ENCODE measurements at regions not wholly inside any gene's neighbourhood (a gene's known extent, or its start where the extent isn't known, plus 50 kb on each side); places are given as distances from the start of the nearest gene placed in this dataset.

DNA sequence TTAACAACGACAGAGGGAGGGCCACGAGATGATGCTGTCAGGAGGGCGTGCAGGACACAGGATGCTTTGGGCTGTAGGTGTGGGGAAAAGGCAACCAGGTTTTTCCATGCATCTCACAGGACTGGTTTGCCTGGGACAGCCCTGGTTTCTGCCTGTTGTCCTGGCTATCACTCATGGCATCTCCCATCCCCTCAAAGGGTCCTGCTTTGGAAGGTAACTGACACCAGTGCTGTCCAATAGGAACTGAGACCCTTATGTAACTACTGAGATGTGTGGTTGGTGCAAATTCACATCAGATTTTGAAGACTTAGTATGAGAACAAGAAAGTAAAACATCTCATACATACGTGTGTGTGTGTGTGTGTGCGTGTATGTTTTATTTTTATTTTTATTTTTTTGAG, 144.2 kb downstream of the URI1 start:
- H3K27me3 ChIP-seq (replicated peaks; ENCODE audit: insufficient read depth, low read depth, low read length, poor library complexity) = no peaks in the 10 kb centered on the region
- H3K36me3 ChIP-seq (ENCODE audit: insufficient read depth, low read length, poor library complexity, severe bottlenecking) = no peaks in the 10 kb centered on the region
- CTCF ChIA-PET = no interaction called here
- TF ChIP-seq, protein P1, sequence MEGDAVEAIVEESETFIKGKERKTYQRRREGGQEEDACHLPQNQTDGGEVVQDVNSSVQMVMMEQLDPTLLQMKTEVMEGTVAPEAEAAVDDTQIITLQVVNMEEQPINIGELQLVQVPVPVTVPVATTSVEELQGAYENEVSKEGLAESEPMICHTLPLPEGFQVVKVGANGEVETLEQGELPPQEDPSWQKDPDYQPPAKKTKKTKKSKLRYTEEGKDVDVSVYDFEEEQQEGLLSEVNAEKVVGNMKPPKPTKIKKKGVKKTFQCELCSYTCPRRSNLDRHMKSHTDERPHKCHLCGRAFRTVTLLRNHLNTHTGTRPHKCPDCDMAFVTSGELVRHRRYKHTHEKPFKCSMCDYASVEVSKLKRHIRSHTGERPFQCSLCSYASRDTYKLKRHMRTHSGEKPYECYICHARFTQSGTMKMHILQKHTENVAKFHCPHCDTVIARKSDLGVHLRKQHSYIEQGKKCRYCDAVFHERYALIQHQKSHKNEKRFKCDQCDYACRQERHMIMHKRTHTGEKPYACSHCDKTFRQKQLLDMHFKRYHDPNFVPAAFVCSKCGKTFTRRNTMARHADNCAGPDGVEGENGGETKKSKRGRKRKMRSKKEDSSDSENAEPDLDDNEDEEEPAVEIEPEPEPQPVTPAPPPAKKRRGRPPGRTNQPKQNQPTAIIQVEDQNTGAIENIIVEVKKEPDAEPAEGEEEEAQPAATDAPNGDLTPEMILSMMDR (conservative IDR thresholded peaks at IDR 0.05; ENCODE audit: low read depth, low read length) = no peak
- no peak for TF ChIP-seq EZH2 (IDR thresholded peaks at IDR 0.05; ENCODE audit: borderline replicate concordance, low read depth, low read length, poor library complexity, severe bottlenecking)
- no peaks in the 10 kb centered on the region for H3K9me3 ChIP-seq (ENCODE audit: low read depth, low read length, poor library complexity, severe bottlenecking)
- POLR2A ChIA-PET (ENCODE audit: low non-redundant PET) = interaction anchor here (0.6 kb wide), 1 partner anchor 20 kb away, joined by 3 read pairs; no protein-coding TSS in a partner anchor
- intact Hi-C loops (cut with micrococcal nuclease; ENCODE audit: unreplicated experiment) = no loop called here
- no TSS peak for BruUV-seq (replicated peaks)
- H3K4me3 ChIP-seq (ENCODE audit: low read depth, low read length, poor library complexity, severe bottlenecking) = no peak overlapping the region
- H3K4me1 ChIP-seq (ENCODE audit: insufficient read depth, low read length, poor library complexity, severe bottlenecking) = no peaks in the 10 kb centered on the region
- no peak for DNase-seq (ENCODE audit: low spot score)
- H3K27ac ChIP-seq (ENCODE audit: low read depth, low read length, poor library complexity, severe bottlenecking) = no peak overlapping the region

DNA sequence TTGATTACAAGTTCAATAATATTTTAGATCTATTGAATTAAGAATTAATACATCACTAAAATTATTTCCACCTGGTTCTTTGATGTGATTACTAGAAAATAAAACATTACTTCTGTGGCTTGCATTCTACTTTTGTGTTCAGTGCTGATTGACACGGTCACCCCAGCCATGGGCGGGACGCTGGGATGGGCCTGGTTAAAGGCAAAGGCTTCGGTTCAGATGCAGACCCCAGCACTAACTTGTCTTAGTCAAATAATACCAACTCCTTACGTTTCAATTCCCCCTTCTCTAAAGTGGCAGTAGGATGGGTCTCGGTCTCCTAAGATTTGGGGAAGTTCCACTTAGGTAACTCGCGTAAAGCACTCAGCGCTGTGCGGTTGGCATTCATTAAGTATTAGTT, 144.9 kb downstream of the URI1 start:
- Histone ChIP-seq H3K4me3 (ENCODE audit: low read depth, low read length, poor library complexity, severe bottlenecking) (no peak overlapping the region), H3K27me3 (replicated peaks; ENCODE audit: insufficient read depth, low read depth, low read length, poor library complexity) (no peaks in the 10 kb centered on the region), H3K4me1 (ENCODE audit: insufficient read depth, low read length, poor library complexity, severe bottlenecking) (no peaks in the 10 kb centered on the region), H3K9me3 (ENCODE audit: low read depth, low read length, poor library complexity, severe bottlenecking) (no peaks in the 10 kb centered on the region), H3K27ac (ENCODE audit: low read depth, low read length, poor library complexity, severe bottlenecking) (no peak overlapping the region), H3K36me3 (ENCODE audit: insufficient read depth, low read length, poor library complexity, severe bottlenecking) (no peaks in the 10 kb centered on the region)
- CTCF ChIA-PET = no interaction called here
- no peak for DNase-seq (ENCODE audit: low spot score)
- intact Hi-C loops (cut with micrococcal nuclease; ENCODE audit: unreplicated experiment) = no loop called here
- POLR2A ChIA-PET (ENCODE audit: low non-redundant PET) = interaction anchor here (0.6 kb wide), 1 partner anchor 21 kb away, joined by 3 read pairs; no protein-coding TSS in a partner anchor
- TF ChIP-seq, protein P1 (conservative IDR thresholded peaks at IDR 0.05; ENCODE audit: low read depth, low read length) = no peak
- TF ChIP-seq EZH2 (IDR thresholded peaks at IDR 0.05; ENCODE audit: borderline replicate concordance, low read depth, low read length, poor library complexity, severe bottlenecking) = no peak
- BruUV-seq (replicated peaks) = no TSS peak

DNA sequence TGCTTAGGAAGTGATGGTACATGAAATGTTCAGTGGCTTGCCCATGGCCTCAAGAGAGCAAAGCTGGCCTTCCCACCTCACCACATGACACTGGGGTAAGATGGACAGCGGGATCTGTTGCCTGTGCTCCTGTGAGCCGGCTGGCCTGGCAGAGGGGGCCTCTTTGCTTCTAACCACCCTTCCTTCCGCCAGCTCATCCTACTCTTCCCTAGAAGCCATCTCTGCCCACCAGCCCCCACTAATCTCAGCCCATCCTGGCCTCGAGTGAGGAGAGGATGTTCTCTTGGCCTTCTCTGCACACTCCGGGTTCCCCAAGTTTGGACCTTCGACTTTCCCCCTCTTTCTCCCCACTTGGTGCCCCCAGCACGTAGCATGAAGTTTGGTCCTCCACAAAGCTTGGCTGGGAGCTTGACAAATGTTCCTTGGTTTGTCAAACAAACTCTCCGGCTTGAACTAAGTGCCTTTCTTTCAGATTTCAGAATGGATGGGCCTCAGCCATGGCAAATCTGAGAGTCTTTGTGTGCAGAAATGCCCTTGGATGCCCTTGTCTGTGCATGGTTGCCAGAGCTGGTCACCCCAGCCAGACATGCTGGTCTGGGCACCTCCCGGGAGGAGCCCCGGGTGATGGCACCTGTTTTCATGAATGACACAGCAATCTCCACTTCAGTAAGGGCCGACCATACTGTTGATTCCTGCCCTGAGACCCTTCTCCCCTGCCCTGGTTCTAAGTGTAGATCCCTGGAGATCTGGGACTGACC, 145.5 kb downstream of the URI1 start:
- H3K27ac ChIP-seq (ENCODE audit: low read depth, low read length, poor library complexity, severe bottlenecking) = no peak overlapping the region
- no peak for DNase-seq (ENCODE audit: low spot score)
- H3K27me3 ChIP-seq (replicated peaks; ENCODE audit: insufficient read depth, low read depth, low read length, poor library complexity) = no peaks in the 10 kb centered on the region
- ChIA-PET CTCF (no interaction called here), POLR2A (ENCODE audit: low non-redundant PET) (no interaction called here)
- BruUV-seq (replicated peaks) = no TSS peak
- H3K9me3 ChIP-seq (ENCODE audit: low read depth, low read length, poor library complexity, severe bottlenecking) = no peaks in the 10 kb centered on the region
- no peaks in the 10 kb centered on the region for H3K4me1 ChIP-seq (ENCODE audit: insufficient read depth, low read length, poor library complexity, severe bottlenecking)
- H3K4me3 ChIP-seq (ENCODE audit: low read depth, low read length, poor library complexity, severe bottlenecking) = no peak overlapping the region
- intact Hi-C loops (cut with micrococcal nuclease; ENCODE audit: unreplicated experiment) = no loop called here
- no peaks in the 10 kb centered on the region for H3K36me3 ChIP-seq (ENCODE audit: insufficient read depth, low read length, poor library complexity, severe bottlenecking)
- TF ChIP-seq, protein P1 (conservative IDR thresholded peaks at IDR 0.05; ENCODE audit: low read depth, low read length) = no peak
- no peak for TF ChIP-seq EZH2 (IDR thresholded peaks at IDR 0.05; ENCODE audit: borderline replicate concordance, low read depth, low read length, poor library complexity, severe bottlenecking)
